ENCODE measurements at regions not wholly inside any gene's neighbourhood (a gene's known extent, or its start where the extent isn't known, plus 50 kb on each side); places are given as distances from the start of the nearest gene placed in this dataset.

DNA sequence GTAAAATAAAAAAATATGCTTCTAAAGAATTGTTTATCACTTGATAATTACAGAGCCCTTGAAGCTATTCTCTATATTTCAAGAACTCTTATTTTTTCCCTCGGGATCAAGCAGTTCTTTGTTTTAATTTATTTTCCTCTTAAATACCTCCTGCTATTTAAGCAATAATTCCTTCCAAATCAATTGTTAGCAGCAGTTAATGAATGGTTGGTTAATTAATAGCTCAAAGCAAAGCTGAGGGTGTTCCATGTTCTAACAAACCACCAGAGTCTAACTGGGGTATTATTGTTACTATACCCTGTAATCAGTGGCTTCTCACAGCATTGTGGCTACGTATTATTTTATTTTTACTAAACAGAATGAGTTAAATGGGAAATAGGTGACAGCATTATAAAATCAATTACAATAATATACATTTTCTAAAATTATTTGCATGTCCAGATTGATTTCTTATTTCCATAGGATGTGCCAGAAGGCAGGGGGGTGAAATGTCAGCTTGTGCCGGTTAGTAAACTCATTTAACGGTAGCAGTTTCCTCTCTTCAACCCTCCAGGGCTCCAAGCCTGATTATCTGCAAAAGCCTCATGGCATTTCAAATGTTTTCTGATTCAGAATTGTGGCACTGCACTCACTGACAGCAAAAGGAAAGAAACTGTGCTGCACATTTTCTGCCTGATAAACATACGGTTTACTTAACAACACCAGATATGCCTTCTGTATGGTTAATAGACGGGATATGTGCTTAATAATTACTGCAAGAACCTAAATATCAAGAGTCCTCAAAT lies 286.9 kb upstream of the EMCN start:
- Histone ChIP-seq H3K56ac (ENCODE audit: insufficient read length, low read depth, low read length) (no peak overlapping the region), H2BK120ac (ENCODE audit: low read depth, low read length, poor library complexity, severe bottlenecking) (no peak overlapping the region), H3K4ac (ENCODE audit: low read depth, low read length) (no peak overlapping the region), H3T11ph (ENCODE audit: low read length) (no peak overlapping the region), H3K79me1 (ENCODE audit: insufficient read depth, low read depth, low read length, poor library complexity, severe bottlenecking) (no peaks in the 10 kb centered on the region), H3K23me2 (ENCODE audit: insufficient read length, low read depth, low read length, poor library complexity, severe bottlenecking) (no peaks in the 10 kb centered on the region), H2BK12ac (ENCODE audit: insufficient read length, low read depth, low read length) (no peak overlapping the region), H3K27me3 (ENCODE audit: insufficient read depth, low read length) (no peaks in the 10 kb centered on the region), H3K4me1 (ENCODE audit: insufficient read depth, low read length) (no peaks in the 10 kb centered on the region; the same call in 1 of the 2 replicates), H3K27ac (ENCODE audit: insufficient read length, low read depth, low read length) (no peak overlapping the region), H3K14ac (ENCODE audit: insufficient read depth, low read length) (no peak overlapping the region), H3K18ac (ENCODE audit: insufficient read length, low read depth, low read length) (no peak overlapping the region), H4K20me1 (ENCODE audit: control insufficient read depth, insufficient read depth, insufficient read length) (no peaks in the 10 kb centered on the region), H3K9ac (ENCODE audit: extremely low read depth, insufficient read length, low read length) (no peak overlapping the region), H3K79me2 (ENCODE audit: insufficient read depth, low read length) (no peaks in the 10 kb centered on the region), H2BK5ac (ENCODE audit: insufficient read length, low read length) (no peak overlapping the region), H3K4me2 (ENCODE audit: insufficient read depth, insufficient read length, low read length) (no peak overlapping the region), H3K9me3 (ENCODE audit: control insufficient read depth, low read depth, low read length) (no peaks in the 10 kb centered on the region), H2BK15ac (ENCODE audit: low read depth, low read length) (no peak overlapping the region), H2AFZ (ENCODE audit: low read length) (no peak overlapping the region), H2AK5ac (ENCODE audit: insufficient read length, low read length) (no peak overlapping the region), H3K23ac (ENCODE audit: insufficient read length, low read depth, low read length) (no peak overlapping the region), H4K8ac (replicated peaks; ENCODE audit: insufficient read length, low read depth, low read length) (no peak overlapping the region), H2BK20ac (ENCODE audit: low read depth, low read length, poor library complexity, severe bottlenecking) (no peak overlapping the region), H4K5ac (ENCODE audit: insufficient read length, low read depth, low read length) (no peak overlapping the region), H4K91ac (ENCODE audit: insufficient read length, low read depth, low read length) (no peak overlapping the region)
- peaks cover 0 to 11% (median 0%) of the 10 kb centered on the region in 3 experiments; a peak in 1 of 7 replicates for H3K36me3 Mint-ChIP-seq (ENCODE audit: insufficient read depth in 1 of 3, low read depth in 3 of 3)
- no peak for DNase-seq
- TF ChIP-seq, protein P1, sequence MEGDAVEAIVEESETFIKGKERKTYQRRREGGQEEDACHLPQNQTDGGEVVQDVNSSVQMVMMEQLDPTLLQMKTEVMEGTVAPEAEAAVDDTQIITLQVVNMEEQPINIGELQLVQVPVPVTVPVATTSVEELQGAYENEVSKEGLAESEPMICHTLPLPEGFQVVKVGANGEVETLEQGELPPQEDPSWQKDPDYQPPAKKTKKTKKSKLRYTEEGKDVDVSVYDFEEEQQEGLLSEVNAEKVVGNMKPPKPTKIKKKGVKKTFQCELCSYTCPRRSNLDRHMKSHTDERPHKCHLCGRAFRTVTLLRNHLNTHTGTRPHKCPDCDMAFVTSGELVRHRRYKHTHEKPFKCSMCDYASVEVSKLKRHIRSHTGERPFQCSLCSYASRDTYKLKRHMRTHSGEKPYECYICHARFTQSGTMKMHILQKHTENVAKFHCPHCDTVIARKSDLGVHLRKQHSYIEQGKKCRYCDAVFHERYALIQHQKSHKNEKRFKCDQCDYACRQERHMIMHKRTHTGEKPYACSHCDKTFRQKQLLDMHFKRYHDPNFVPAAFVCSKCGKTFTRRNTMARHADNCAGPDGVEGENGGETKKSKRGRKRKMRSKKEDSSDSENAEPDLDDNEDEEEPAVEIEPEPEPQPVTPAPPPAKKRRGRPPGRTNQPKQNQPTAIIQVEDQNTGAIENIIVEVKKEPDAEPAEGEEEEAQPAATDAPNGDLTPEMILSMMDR (conservative IDR thresholded peaks at IDR 0.05) = no peak
- H3K4me3 Mint-ChIP-seq = no peak overlapping the region
- no CpG with 5 or more reads among the region's 6 CpGs for WGBS (ENCODE audit: extremely low coverage, insufficient read length, low lambda C conversion rate)
- H3K27ac Mint-ChIP-seq = no peak overlapping the region
- H3K27me3 Mint-ChIP-seq (ENCODE audit: low read depth) = no peaks in the 10 kb centered on the region; the same call in 1 of the 2 replicates
- H3K4me1 Mint-ChIP-seq = peaks cover 18 to 22% of the 10 kb centered on the region in 2 experiments
- peaks cover 3 to 8% of the 10 kb centered on the region in 2 experiments; a peak in 4 of 5 replicates for H3K9me3 Mint-ChIP-seq

Data from H9 (cell line).